ENCODE measurements at regions not wholly inside any gene's neighbourhood (a gene's known extent, or its start where the extent isn't known, plus 50 kb on each side); places are given as distances from the start of the nearest gene placed in this dataset.

DNA sequence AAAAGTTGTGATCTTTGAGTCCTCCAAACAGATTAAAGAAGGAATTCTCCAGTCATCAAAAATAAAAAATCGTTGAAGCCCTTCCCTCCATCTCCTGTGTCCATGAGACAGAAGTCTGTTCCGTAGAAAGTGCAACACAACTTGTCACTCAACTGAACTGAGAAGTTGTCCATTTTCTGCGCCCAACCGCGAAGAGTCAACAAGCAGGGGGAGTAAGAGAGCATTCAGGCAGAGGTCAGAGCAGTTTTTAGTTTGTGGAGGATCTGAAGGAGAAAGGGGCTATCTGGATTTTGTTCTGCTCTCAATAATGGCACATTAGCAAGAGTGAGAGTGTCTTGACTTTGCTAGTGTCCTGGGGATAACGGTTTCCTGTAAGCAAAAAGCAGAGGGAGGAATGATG lies 303.9 kb downstream of the ICE1 start:
- DNase-seq (ENCODE audit: low read depth) = no peak
- no peak for TF ChIP-seq CTCF (IDR thresholded peaks at IDR 0.05; ENCODE audit: control insufficient read depth, insufficient read depth, low read depth, low read length, missing control alignments)

GRCh38 chr5:5721881-5722280 lies 299.4 kb downstream of the ICE1 start:
- no peak for DNase-seq (ENCODE audit: low read depth)
- no peak for TF ChIP-seq CTCF (IDR thresholded peaks at IDR 0.05; ENCODE audit: control insufficient read depth, insufficient read depth, low read depth, low read length, missing control alignments)
- no peak overlapping the region for H3K4me3 ChIP-seq (ENCODE audit: control insufficient read depth, low read depth, low read length)

More for the DNA sequence above, 303.9 kb downstream of the ICE1 start:
- H3K4me3 ChIP-seq (ENCODE audit: control insufficient read depth, low read depth, low read length) = no peak overlapping the region

DNA sequence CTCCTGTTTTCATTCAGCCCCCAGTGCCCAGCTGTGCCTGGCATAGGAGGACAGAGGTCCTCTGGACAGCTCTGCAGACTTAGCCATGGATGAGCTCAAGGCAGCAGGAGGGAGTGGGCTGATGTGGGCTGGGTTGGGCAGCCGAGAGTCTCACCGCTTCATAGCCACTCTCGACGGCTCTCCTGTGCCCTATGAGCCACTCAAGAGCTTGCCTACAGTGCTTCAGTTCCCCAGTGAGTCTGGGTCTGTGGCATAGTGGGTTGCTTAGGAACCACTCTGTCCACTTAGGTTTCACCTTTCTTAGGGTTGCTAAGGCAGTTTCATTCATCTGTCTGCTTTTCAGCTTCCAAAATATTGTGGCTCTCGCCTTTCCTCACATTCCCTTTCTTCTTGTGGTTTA lies 296.8 kb downstream of the ICE1 start:
- no peak overlapping the region for H3K4me3 ChIP-seq (ENCODE audit: control insufficient read depth, low read depth, low read length)
- no peak for DNase-seq (ENCODE audit: low read depth)
- no peak for TF ChIP-seq CTCF (IDR thresholded peaks at IDR 0.05; ENCODE audit: control insufficient read depth, insufficient read depth, low read depth, low read length, missing control alignments)

DNA sequence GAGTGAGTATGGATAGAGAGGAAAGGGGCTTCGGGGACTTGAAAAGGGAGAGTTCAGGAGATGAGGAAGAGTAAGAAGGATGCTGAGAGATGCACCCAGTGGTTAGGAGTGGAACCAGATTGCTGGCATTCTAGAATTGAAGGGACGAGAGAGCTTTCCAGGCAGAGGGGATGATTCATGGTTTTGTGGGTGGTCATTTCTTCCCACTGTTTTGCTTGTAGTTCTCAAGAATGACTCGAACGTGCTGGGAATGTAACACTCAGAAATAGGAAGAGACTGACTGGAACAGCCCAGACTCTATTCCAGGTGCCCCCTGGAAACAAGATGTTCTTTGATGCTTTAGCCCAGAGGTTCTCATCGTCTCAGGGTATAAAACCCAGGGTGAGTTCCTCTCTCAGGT lies 294.2 kb downstream of the ICE1 start:
- no peak for DNase-seq (ENCODE audit: low read depth)
- no peak for TF ChIP-seq CTCF (IDR thresholded peaks at IDR 0.05; ENCODE audit: control insufficient read depth, insufficient read depth, low read depth, low read length, missing control alignments)
- no peak overlapping the region for H3K4me3 ChIP-seq (ENCODE audit: control insufficient read depth, low read depth, low read length)

- H3K4me3 ChIP-seq (ENCODE audit: control insufficient read depth, low read depth, low read length) = no peak overlapping the region
- no peak for TF ChIP-seq CTCF (IDR thresholded peaks at IDR 0.05; ENCODE audit: control insufficient read depth, insufficient read depth, low read depth, low read length, missing control alignments)
- DNase-seq (ENCODE audit: low read depth) = no peak
Observed at GRCh38 chr5:5711592-5711991, 289.1 kb downstream of the ICE1 start.

DNA sequence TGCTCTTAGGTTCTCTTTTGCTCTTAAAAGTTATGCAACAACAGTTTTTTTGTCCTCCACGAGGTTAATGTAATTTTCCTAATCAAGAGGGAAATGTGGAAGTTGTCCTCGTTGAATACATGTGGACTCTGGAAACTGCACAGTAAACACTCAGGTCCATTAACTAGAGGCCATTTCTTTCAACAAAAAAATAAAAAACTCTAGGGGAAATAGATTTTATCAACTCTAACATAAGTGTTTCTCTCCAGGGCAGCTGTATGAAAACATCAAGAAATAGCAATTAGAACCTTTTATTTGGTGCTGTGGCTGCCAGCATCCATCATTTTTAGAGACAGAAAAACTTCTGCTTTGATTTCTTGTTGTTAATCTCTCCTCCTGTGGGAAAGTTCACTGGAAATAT lies 288.6 kb downstream of the ICE1 start:
- no peak for DNase-seq (ENCODE audit: low read depth)
- TF ChIP-seq CTCF (IDR thresholded peaks at IDR 0.05; ENCODE audit: control insufficient read depth, insufficient read depth, low read depth, low read length, missing control alignments) = no peak
- H3K4me3 ChIP-seq (ENCODE audit: control insufficient read depth, low read depth, low read length) = no peak overlapping the region

DNA sequence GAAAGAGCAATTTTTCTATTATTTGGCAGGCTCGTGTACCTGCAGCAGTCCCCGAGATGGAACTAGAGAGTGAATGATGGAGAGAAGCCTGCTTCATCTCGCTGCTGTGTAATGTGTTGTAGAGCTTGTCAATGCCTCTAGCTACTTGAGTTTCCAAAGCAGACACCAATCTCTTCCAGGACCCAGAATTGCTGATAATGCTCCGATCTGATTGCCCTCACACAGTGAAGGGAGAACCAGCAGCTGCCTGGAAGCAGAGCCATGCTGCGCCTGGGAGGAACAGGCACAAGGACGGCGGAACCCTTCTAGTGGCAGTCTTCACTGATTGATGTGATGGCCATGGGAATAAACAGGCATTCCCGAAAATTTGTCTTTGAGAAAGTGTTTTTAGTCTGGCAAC lies 288.0 kb downstream of the ICE1 start:
- no peak overlapping the region for H3K4me3 ChIP-seq (ENCODE audit: control insufficient read depth, low read depth, low read length)
- DNase-seq (ENCODE audit: low read depth) = no peak
- no peak for TF ChIP-seq CTCF (IDR thresholded peaks at IDR 0.05; ENCODE audit: control insufficient read depth, insufficient read depth, low read depth, low read length, missing control alignments)

Data from AG09309 (cell line).